Astrocyte (in vitro differentiated cells and primary cell): ENCODE measurements at regions not wholly inside any gene's neighbourhood (a gene's known extent, or its start where the extent isn't known, plus 50 kb on each side); places are given as distances from the start of the nearest gene placed in this dataset.

Source experiments
- DNase-seq: peaks from one replicate; pipeline ENCODE4 v3.0.0-alpha.2; 2010; ENCODE audit warnings: low read depth
- FAIRE-seq: peaks from 2 replicates; lab custom pipeline; 2011; peaks lifted over from hg19 to GRCh38; lab: Jason Lieb, UNC
- H2AFZ ChIP-seq: 2 replicates; pipeline ENCODE4 v1.6.0; 2012; ENCODE audit warnings: low read depth, low read length, inconsistent platforms
- H3K27ac ChIP-seq: 2 replicates; pipeline ENCODE4 v1.5.1; 2011; ENCODE audit warnings: low read depth, low read length, inconsistent platforms
- H3K27me3 ChIP-seq: 2 replicates; pipeline ENCODE4 v1.6.0; 2011; ENCODE audit warnings: low read length, inconsistent platforms; ENCODE audit not compliant: insufficient read depth
- H3K36me3 ChIP-seq: 2 replicates; pipeline ENCODE4 v1.5.1; 2011; ENCODE audit warnings: low read length, inconsistent platforms; ENCODE audit not compliant: insufficient read depth
- H3K4me1 ChIP-seq: 2 replicates; pipeline ENCODE4 v1.5.1; 2011; ENCODE audit warnings: low read length, inconsistent platforms; ENCODE audit not compliant: insufficient read depth
- H3K4me2 ChIP-seq: 2 replicates; pipeline ENCODE4 v1.6.0; 2012; ENCODE audit warnings: low read length, inconsistent platforms
- H3K4me3 ChIP-seq: 2 replicates; pipeline ENCODE4 v1.5.1; 2011; ENCODE audit warnings: low read depth, mild to moderate bottlenecking, low read length, inconsistent platforms; ENCODE audit not compliant: insufficient read depth
- H3K79me2 ChIP-seq: 2 replicates; pipeline ENCODE4 v1.6.0; 2012; ENCODE audit warnings: mild to moderate bottlenecking, low read length, inconsistent platforms; ENCODE audit not compliant: insufficient read depth
- H3K9ac ChIP-seq: 2 replicates; pipeline ENCODE4 v1.6.0; 2012; ENCODE audit warnings: mild to moderate bottlenecking, low read length, inconsistent platforms
- H3K9me3 ChIP-seq: 2 replicates; pipeline ENCODE4 v1.5.1; 2012; ENCODE audit warnings: low read depth, mild to moderate bottlenecking, low read length, inconsistent platforms; ENCODE audit not compliant: insufficient read depth
- H4K20me1 ChIP-seq: 2 replicates; pipeline ENCODE4 v1.6.0; 2012; ENCODE audit warnings: low read length, inconsistent platforms; ENCODE audit not compliant: insufficient read depth
- H3K27ac Mint-ChIP-seq: one replicate; pipeline ENCODE4 v1.8.0; 2021; ENCODE audit warnings: mild to moderate bottlenecking, mixed read lengths; ENCODE audit not compliant: unreplicated experiment
- H3K27me3 Mint-ChIP-seq: one replicate; pipeline ENCODE4 v1.8.0; 2021; ENCODE audit warnings: low read depth, mixed read lengths; ENCODE audit not compliant: unreplicated experiment
- H3K36me3 Mint-ChIP-seq: one replicate; pipeline ENCODE4 v1.8.0; 2021; ENCODE audit warnings: low read depth, mixed read lengths; ENCODE audit not compliant: unreplicated experiment
- H3K4me1 Mint-ChIP-seq: one replicate; pipeline ENCODE4 v1.8.0; 2021; ENCODE audit warnings: low read depth, mixed read lengths; ENCODE audit not compliant: unreplicated experiment
- H3K4me3 Mint-ChIP-seq: one replicate; pipeline ENCODE4 v1.8.0; 2021; ENCODE audit warnings: mild to moderate bottlenecking, moderate library complexity, mixed read lengths; ENCODE audit not compliant: unreplicated experiment
- H3K9me3 Mint-ChIP-seq: one replicate; pipeline ENCODE4 v1.8.0; 2021; ENCODE audit warnings: mild to moderate bottlenecking, mixed read lengths; ENCODE audit not compliant: unreplicated experiment
- EZH2 ChIP-seq: IDR thresholded peaks from 2 replicates; pipeline ENCODE4 v1.6.1; 2012; ENCODE audit warnings: mild to moderate bottlenecking, low read length, inconsistent platforms; ENCODE audit not compliant: insufficient read depth
- TF ChIP-seq, protein P1 (sequence below): IDR thresholded peaks from 2 replicates; pipeline ENCODE4 v1.5.1; 2011; ENCODE audit warnings: low read depth, mild to moderate bottlenecking, inconsistent platforms, low read length, moderate library complexity; ENCODE audit not compliant: insufficient read depth

DNA sequence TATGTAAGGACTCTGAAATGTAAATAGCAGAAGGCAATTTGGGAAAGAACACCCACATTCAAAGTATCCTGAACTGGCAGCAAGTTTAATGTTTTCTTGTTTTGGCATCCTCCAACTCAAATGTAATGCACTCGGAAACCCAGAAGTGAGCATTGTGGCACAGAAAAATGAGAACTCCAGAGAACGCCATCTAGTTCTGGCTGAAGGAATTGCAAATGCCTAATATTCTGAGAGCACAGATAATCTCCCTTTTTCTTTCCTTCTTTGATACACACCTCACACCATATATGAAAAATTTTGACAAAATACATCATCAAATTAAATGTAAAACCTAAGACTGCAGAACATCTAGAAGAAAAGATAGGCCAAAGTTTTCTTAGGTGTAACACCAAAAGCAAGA lies 52.1 kb downstream of the PWWP3B start:
- Histone ChIP-seq H3K36me3 (no peaks in the 10 kb centered on the region), H3K27me3 (no peaks in the 10 kb centered on the region), H3K9me3 (no peaks in the 10 kb centered on the region), H3K4me2 (no peak overlapping the region), H4K20me1 (no peaks in the 10 kb centered on the region), H2AFZ (no peak overlapping the region), H3K9ac (no peak overlapping the region), H3K4me1 (no peaks in the 10 kb centered on the region), H3K27ac (no peak overlapping the region), H3K79me2 (no peaks in the 10 kb centered on the region), H3K4me3 (no peak overlapping the region)
- no peaks in the 10 kb centered on the region for H3K4me1 Mint-ChIP-seq
- H3K4me3 Mint-ChIP-seq: no peak overlapping the region
- no peak overlapping the region for H3K27ac Mint-ChIP-seq
- DNase-seq: no peak
- H3K9me3 Mint-ChIP-seq: no peaks in the 10 kb centered on the region
- no peaks in the 10 kb centered on the region for H3K27me3 Mint-ChIP-seq
- no peaks in the 10 kb centered on the region for H3K36me3 Mint-ChIP-seq
- FAIRE-seq: no peak
- TF ChIP-seq, protein P1, sequence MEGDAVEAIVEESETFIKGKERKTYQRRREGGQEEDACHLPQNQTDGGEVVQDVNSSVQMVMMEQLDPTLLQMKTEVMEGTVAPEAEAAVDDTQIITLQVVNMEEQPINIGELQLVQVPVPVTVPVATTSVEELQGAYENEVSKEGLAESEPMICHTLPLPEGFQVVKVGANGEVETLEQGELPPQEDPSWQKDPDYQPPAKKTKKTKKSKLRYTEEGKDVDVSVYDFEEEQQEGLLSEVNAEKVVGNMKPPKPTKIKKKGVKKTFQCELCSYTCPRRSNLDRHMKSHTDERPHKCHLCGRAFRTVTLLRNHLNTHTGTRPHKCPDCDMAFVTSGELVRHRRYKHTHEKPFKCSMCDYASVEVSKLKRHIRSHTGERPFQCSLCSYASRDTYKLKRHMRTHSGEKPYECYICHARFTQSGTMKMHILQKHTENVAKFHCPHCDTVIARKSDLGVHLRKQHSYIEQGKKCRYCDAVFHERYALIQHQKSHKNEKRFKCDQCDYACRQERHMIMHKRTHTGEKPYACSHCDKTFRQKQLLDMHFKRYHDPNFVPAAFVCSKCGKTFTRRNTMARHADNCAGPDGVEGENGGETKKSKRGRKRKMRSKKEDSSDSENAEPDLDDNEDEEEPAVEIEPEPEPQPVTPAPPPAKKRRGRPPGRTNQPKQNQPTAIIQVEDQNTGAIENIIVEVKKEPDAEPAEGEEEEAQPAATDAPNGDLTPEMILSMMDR: peak; percentile 27
- no peak for TF ChIP-seq EZH2

DNA sequence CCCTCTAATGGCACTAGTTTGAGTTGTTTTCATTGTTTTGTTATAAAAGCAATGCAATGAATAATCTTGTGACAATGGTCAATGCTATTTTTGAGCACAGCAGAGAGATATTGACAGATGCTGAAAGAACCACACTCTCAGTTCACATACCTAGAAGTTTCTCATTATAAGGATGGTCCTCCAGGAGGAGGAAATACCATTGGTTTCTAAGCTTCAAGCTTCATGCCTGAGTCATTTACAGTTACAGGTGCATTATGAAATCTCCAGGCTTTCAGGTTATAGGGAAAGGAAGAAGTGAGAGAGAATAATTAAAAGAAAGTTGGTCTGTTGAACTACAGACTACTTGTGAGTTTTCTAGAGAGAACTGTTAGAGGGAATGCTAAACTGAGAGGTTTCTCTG lies 75.3 kb downstream of the PWWP3B start:
- Histone ChIP-seq H3K27ac (no peak overlapping the region), H3K9me3 (no peaks in the 10 kb centered on the region), H3K9ac (no peak overlapping the region), H3K4me3 (no peak overlapping the region), H3K79me2 (no peaks in the 10 kb centered on the region), H4K20me1 (no peaks in the 10 kb centered on the region), H3K36me3 (no peaks in the 10 kb centered on the region), H2AFZ (no peak overlapping the region), H3K4me2 (no peak overlapping the region), H3K4me1 (peaks cover 8% of the 10 kb centered on the region), H3K27me3 (no peaks in the 10 kb centered on the region)
- Mint-ChIP-seq H3K9me3 (no peaks in the 10 kb centered on the region), H3K36me3 (no peaks in the 10 kb centered on the region), H3K4me3 (no peak overlapping the region), H3K4me1 (peaks cover 2% of the 10 kb centered on the region), H3K27me3 (no peaks in the 10 kb centered on the region), H3K27ac (no peak overlapping the region)
- FAIRE-seq (peak; percentile 32), DNase-seq (no peak)
- TF ChIP-seq, protein P1: no peak
- TF ChIP-seq EZH2: no peak

DNA sequence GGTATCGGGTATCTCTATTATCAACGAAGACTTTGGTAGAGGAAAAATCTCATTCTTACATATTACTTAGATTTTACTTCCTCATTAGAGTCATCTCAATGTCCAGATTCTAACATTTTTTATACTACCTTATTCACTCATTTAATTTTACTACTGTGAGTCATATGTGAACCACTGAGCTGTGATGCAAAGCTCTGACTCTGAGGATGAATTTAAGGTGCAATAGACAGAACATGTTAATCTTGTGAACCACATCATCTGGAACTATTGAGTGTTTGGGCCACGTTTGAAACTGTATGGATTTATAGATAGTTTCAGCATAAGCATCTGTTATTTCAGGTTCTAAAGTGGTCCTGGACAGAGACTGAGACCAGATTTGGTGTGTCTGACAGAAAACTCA lies 78.4 kb downstream of the PWWP3B start:
- Histone ChIP-seq H3K9me3 (no peaks in the 10 kb centered on the region), H3K36me3 (no peaks in the 10 kb centered on the region), H4K20me1 (no peaks in the 10 kb centered on the region), H3K9ac (peak overlapping the region; percentile 43), H3K27ac (peak overlapping the region; percentile 84), H3K27me3 (no peaks in the 10 kb centered on the region), H3K79me2 (no peaks in the 10 kb centered on the region), H3K4me1 (peaks cover 8% of the 10 kb centered on the region), H3K4me2 (peak overlapping the region; percentile 60), H3K4me3 (no peak overlapping the region), H2AFZ (no peak overlapping the region)
- Mint-ChIP-seq H3K36me3 (no peaks in the 10 kb centered on the region), H3K9me3 (no peaks in the 10 kb centered on the region), H3K4me3 (no peak overlapping the region), H3K27ac (no peak overlapping the region), H3K4me1 (peaks cover 2% of the 10 kb centered on the region), H3K27me3 (no peaks in the 10 kb centered on the region)
- peak; percentile 84 for FAIRE-seq
- TF ChIP-seq, protein P1: no peak
- no peak for TF ChIP-seq EZH2
- DNase-seq: peak; percentile 49
